ENCODE measurements at regions not wholly inside any gene's neighbourhood (a gene's known extent, or its start where the extent isn't known, plus 50 kb on each side); places are given as distances from the start of the nearest gene placed in this dataset.

DNA sequence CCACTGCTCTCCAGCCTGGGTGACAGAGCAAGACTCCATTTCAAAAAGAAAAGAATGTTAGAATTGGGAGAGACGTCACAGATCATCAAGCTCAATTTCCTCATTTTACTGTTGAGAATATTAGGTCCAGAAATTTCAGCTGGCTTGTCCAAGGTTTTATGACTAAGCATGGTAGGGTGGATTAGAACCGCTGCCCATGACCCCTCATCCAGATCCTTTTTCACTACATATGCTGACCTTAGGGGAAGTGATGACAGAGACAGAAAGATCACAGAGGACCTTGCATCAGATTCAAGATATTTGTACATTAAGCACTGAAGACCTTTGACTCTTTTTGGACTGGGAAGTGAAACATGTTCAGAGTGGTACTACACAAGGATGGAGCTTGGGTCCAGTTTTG is 134.5 kb downstream of the ADAMTS15 start:
- no peak for TF ChIP-seq POLR2A (IDR thresholded peaks at IDR 0.05)
- H3K4me3 ChIP-seq (ENCODE audit: low read depth, poor library complexity, severe bottlenecking), result no peak overlapping the region
- 67 to 75% methylated on average over 2 of the region's 2 CpGs for WGBS, 2 donors
- intact Hi-C loops (cut with DNase I; ENCODE audit: low total_unique reads), result no loop called here
- no peak for DNase-seq (ENCODE audit: low spot score in 2 of 2)

DNA sequence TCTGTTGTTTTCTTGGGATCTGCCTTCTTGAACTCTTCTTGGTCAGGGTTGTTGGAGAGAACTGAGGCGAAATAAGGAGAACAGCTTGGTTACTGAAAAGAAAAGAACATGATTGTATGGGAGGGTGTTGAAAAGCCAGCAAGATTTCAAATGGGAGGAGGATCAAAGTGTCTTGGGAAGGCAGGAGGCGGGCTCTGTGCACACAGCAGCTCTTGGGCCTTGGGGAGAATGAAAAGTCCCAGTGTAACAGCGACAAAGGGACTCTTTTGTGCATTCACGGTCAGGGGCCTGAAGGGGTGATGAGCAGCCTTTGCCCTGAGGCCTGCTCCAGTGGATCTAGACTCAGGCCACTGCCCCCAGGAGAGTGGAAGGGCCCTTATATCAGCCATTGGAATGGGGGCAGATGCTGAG is 135.4 kb downstream of the ADAMTS15 start:
- TF ChIP-seq POLR2A (IDR thresholded peaks at IDR 0.05), result no peak
- TF ChIP-seq, protein P1, sequence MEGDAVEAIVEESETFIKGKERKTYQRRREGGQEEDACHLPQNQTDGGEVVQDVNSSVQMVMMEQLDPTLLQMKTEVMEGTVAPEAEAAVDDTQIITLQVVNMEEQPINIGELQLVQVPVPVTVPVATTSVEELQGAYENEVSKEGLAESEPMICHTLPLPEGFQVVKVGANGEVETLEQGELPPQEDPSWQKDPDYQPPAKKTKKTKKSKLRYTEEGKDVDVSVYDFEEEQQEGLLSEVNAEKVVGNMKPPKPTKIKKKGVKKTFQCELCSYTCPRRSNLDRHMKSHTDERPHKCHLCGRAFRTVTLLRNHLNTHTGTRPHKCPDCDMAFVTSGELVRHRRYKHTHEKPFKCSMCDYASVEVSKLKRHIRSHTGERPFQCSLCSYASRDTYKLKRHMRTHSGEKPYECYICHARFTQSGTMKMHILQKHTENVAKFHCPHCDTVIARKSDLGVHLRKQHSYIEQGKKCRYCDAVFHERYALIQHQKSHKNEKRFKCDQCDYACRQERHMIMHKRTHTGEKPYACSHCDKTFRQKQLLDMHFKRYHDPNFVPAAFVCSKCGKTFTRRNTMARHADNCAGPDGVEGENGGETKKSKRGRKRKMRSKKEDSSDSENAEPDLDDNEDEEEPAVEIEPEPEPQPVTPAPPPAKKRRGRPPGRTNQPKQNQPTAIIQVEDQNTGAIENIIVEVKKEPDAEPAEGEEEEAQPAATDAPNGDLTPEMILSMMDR (IDR thresholded peaks at IDR 0.05), result no peak
- no peak overlapping the region for H3K4me3 ChIP-seq (ENCODE audit: low read depth, poor library complexity, severe bottlenecking)
- intact Hi-C loops (cut with DNase I; ENCODE audit: low total_unique reads), result no loop called here
- 82 to 85% methylated on average over 4 of the region's 4 CpGs for WGBS, 2 donors
- DNase-seq (ENCODE audit: low spot score in 2 of 2), result no peak

DNA sequence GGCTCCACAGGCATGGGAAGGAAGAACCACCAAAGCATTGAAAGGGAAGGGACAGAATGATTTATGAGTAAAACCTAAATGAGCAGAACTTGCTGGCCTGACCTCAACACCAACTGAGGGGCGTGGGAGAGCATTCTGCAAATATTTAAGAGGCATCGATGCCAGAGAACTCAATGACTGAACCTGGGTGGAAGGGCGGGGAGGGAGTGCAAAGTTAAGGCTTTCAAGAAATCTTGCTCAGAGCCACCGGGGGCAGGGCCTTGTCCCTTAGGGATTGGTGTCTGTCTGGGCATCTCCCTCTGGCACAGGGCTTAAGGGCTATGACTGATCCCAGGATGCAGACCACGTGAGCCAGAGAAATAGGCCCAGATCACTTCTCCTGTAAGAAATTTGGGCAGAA is 137.1 kb downstream of the ADAMTS15 start:
- intact Hi-C loops (cut with DNase I; ENCODE audit: low total_unique reads), result no loop called here
- 37 to 40% methylated on average over 5 of the region's 5 CpGs for WGBS, 2 donors
- no peak for TF ChIP-seq POLR2A (IDR thresholded peaks at IDR 0.05)
- TF ChIP-seq, protein P1 (IDR thresholded peaks at IDR 0.05), result no peak
- H3K4me3 ChIP-seq (ENCODE audit: low read depth, poor library complexity, severe bottlenecking), result no peak overlapping the region
- DNase-seq (ENCODE audit: low spot score in 2 of 2), result no peak

DNA sequence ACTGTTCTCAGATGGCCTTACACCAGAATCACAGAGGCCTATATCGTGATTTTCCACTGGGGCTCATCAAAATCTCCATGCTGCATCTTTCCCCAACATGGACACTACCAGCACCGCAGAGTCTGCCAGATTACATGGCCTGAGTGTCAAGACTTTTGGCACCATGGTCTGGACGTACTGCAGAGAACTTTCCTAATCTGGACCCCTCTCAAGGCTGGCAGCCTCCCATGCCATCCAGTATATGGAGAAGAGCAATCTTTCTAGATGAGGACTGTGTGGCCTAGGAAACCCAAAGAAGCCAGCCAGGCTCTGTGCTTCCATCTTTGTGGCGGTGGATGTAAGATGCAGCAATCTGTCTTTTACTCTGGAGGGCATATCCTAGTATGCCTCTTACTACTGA is 139.2 kb downstream of the ADAMTS15 start:
- WGBS, 2 donors, result 73 to 87% methylated on average over 4 of the region's 4 CpGs
- no peak overlapping the region for H3K4me3 ChIP-seq (ENCODE audit: low read depth, poor library complexity, severe bottlenecking)
- TF ChIP-seq, protein P1 (IDR thresholded peaks at IDR 0.05), result no peak
- TF ChIP-seq POLR2A (IDR thresholded peaks at IDR 0.05), result no peak
- intact Hi-C loops (cut with DNase I; ENCODE audit: low total_unique reads), result no loop called here
- no peak for DNase-seq (ENCODE audit: low spot score in 2 of 2)

DNA sequence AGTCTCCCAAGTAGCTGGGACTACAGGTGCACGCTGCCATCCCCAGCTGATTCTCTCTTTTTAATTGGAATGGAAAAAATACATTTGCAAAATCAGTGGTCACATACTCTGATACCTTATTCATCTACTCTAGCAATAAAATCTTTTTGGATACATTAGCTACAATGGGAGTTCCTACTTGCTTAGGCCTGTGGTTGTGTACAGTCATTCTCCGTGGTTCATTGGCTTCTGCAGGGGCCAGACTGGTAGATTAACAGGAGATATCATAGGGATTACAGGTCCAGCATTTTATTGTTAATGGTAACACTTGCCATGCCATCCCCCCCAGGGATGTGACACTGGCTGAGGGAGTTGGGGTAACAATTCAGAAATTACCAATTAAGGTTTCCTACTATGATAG is 140.0 kb downstream of the ADAMTS15 start:
- TF ChIP-seq, protein P1 (IDR thresholded peaks at IDR 0.05), result no peak
- no peak for TF ChIP-seq POLR2A (IDR thresholded peaks at IDR 0.05)
- intact Hi-C loops (cut with DNase I; ENCODE audit: low total_unique reads), result no loop called here

DNA sequence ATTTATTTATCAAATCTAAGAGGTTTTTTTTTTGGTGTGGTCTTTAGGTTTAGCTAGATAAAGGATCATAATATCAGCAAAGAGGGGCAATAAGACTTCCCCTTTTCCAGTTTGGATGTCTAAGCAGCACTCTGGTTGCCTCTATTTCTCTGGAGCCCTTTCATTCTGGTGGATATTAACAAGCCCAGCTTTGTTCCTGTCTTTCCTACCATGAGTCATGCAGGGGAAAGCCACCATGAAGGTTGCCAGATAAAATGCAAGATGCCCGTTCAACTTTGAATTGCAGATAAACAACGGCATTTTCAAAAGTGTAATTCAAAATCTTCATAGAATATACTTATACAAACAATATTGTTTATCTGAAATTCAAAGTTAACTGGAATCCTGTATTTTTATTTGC is 143.6 kb downstream of the ADAMTS15 start:
- intact Hi-C loops (cut with DNase I; ENCODE audit: low total_unique reads), result no loop called here
- no peak for TF ChIP-seq POLR2A (IDR thresholded peaks at IDR 0.05)
- TF ChIP-seq, protein P1 (IDR thresholded peaks at IDR 0.05), result no peak
- no peak for DNase-seq (ENCODE audit: low spot score in 2 of 2)
- WGBS, 2 donors, result 5 to 39% methylated on average over 2 of the region's 2 CpGs
- H3K4me3 ChIP-seq (ENCODE audit: low read depth, poor library complexity, severe bottlenecking), result no peak overlapping the region

More for the DNA sequence above, 140.0 kb downstream of the ADAMTS15 start:
- H3K4me3 ChIP-seq (ENCODE audit: low read depth, poor library complexity, severe bottlenecking), result no peak overlapping the region
- WGBS, 2 donors, result 94% methylated on average over 2 of the region's 2 CpGs
- no peak for DNase-seq (ENCODE audit: low spot score in 2 of 2)
